AG04450 (cell line): ENCODE measurements at regions not wholly inside any gene's neighbourhood (a gene's known extent, or its start where the extent isn't known, plus 50 kb on each side); places are given as distances from the start of the nearest gene placed in this dataset.

ENCODE experiments used
- CTCF ChIA-PET: fragments of 300-600, 350-600 bp; formaldehyde crosslinking; extraction: SDS; loops from one replicate; lab custom pipeline; 2022; ENCODE audit warnings: antibody characterized with exemption, inconsistent platforms; lab: Charles Lee
- POLR2A ChIA-PET: fragments of 350-600 bp; formaldehyde crosslinking; extraction: SDS; loops from one replicate; lab custom pipeline; 2021; ENCODE audit warnings: antibody characterized with exemption, inconsistent platforms; lab: Yijun Ruan, JAX
- DNase-seq: peaks from one replicate; pipeline ENCODE4 v3.0.0-alpha.2; 2011; ENCODE audit warnings: low read depth, low spot score
- H3K27ac ChIP-seq: one replicate; pipeline ENCODE4 v1.5.1; 2012; ENCODE audit warnings: low read depth, low read length, control low read depth
- H3K27me3 ChIP-seq: one replicate; pipeline ENCODE4 v1.6.0; 2012; ENCODE audit warnings: low read length; ENCODE audit not compliant: control insufficient read depth, insufficient read depth
- H3K4me3 ChIP-seq: 2 replicates; pipeline ENCODE4 v1.5.1; 2011; ENCODE audit warnings: mild to moderate bottlenecking, low read depth, low read length, control low read depth
- H3K9me3 ChIP-seq: 2 replicates; pipeline ENCODE4 v1.5.1; 2012; ENCODE audit warnings: low read length; ENCODE audit not compliant: control insufficient read depth, insufficient read depth
- CTCF ChIP-seq: IDR thresholded peaks from 2 replicates; pipeline ENCODE4 v1.5.1; 2011; ENCODE audit warnings: low read depth, low read length, control low read depth, inconsistent platforms

DNA sequence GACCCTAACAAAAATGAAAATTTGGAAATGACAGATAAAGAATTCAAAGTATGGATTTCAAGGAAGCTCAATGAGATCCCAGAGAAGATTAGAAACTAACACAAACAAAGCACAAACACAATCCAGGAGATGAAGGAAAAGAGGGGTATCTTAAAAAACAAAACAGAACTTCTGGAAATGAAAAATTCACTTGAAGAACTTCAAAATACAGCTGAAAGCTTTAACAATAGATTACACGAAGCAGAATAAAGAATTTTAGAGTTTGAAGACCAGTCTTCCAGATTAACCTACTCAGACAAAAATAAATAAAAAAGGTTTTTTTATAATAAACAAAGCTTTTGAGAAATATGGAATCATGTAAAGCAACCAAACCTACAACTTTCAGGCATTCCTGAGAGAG is 671.8 kb upstream of the SLC39A10 start:
- Histone ChIP-seq H3K9me3 (no peaks in the 10 kb centered on the region), H3K27me3 (no peaks in the 10 kb centered on the region), H3K4me3 (no peak overlapping the region), H3K27ac (no peak overlapping the region)
- ChIA-PET POLR2A (interaction anchor here (0.7 kb wide), 1 partner anchor 13 kb away, joined by 3 read pairs; no protein-coding TSS in a partner anchor), CTCF (no interaction called here)
- TF ChIP-seq CTCF, result no peak
- no peak for DNase-seq

DNA sequence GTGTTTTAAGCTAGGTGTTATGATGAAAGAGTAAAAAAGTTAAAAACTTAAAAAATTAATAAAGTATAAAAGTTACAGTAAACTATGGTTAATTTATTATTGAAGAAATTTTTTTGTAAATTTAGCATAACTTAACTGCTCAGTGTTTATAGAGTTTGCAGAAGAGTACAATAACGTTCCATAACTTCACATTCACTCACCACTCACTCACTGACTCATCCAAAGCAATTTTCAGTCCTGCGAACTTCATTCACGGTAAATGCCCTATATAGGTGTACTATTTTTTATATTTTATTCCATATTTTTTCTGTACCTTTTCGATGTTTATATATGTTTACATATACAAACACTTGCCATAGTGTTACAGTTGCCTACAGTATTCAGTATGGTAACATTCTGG is 694.8 kb upstream of the SLC39A10 start:
- no peaks in the 10 kb centered on the region for H3K9me3 ChIP-seq
- DNase-seq, result no peak
- H3K27me3 ChIP-seq, result no peaks in the 10 kb centered on the region
- TF ChIP-seq CTCF, result no peak
- H3K27ac ChIP-seq, result no peak overlapping the region
- H3K4me3 ChIP-seq, result no peak overlapping the region
- ChIA-PET CTCF (no interaction called here), POLR2A (no interaction called here)

- no peaks in the 10 kb centered on the region for H3K9me3 ChIP-seq
- POLR2A ChIA-PET, result no interaction called here
- CTCF ChIA-PET, result no interaction called here
- H3K4me3 ChIP-seq, result no peak overlapping the region
- no peak for DNase-seq
- H3K27me3 ChIP-seq, result no peaks in the 10 kb centered on the region
- TF ChIP-seq CTCF, result no peak
- no peak overlapping the region for H3K27ac ChIP-seq
Measured at GRCh38 chr2:194954218-194954617, 702.8 kb upstream of the SLC39A10 start.

DNA sequence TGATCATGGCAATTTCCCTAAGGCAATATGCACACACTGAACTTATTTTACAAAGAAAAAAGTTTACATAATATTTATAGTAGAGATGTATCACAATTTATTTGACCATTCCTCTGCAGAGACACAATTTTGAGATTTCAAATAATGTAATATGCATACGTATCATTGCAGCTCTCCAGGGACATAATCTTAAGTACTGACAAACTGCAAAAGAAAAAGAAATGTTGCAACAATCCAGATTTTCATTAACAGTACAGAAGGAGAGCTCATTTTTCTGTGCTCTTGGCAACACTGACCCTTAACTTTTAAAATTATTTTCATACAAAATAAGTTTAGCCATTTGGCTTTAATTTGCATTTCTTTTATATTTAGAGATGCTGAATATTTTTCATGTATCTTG is 710.2 kb upstream of the SLC39A10 start:
- no peak for TF ChIP-seq CTCF
- DNase-seq, result no peak
- ChIA-PET CTCF (no interaction called here), POLR2A (no interaction called here)
- no peaks in the 10 kb centered on the region for H3K27me3 ChIP-seq
- no peak overlapping the region for H3K4me3 ChIP-seq
- no peak overlapping the region for H3K27ac ChIP-seq
- no peaks in the 10 kb centered on the region for H3K9me3 ChIP-seq

- H3K9me3 ChIP-seq, result no peaks in the 10 kb centered on the region
- H3K4me3 ChIP-seq, result no peak overlapping the region
- no peak for DNase-seq
- POLR2A ChIA-PET, result no interaction called here
- TF ChIP-seq CTCF, result no peak
- no peak overlapping the region for H3K27ac ChIP-seq
- CTCF ChIA-PET, result no interaction called here
- no peaks in the 10 kb centered on the region for H3K27me3 ChIP-seq
Measured at GRCh38 chr2:194938066-194938465, 719.0 kb upstream of the SLC39A10 start.
